ENCODE measurements at regions not wholly inside any gene's neighbourhood (a gene's known extent, or its start where the extent isn't known, plus 50 kb on each side); places are given as distances from the start of the nearest gene placed in this dataset.

DNA sequence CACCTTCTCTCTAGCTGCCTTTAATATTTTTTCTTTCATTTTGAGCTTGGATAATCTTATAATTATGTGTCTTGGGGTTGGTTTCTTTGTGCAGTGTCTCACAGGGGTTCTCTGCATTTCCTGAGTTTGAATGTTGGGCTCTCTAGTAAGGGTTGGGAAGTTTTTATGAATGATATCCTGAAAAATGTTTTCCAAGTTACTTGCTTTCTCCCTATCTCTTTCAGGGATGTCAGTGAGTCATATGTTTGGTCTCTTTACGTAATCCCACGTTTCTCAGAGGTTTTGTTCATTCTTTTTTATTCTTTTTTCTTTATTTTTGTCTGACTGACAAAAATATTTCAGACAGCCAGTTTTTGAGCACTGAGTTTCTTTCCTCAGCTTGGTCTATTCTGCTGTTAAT is 55.4 kb upstream of the CCDC190 start:
- FAIRE-seq = no peak
- TF ChIP-seq PAX5 (IDR thresholded peaks at IDR 0.05; ENCODE audit: insufficient read depth, low read length, severe bottlenecking) (no peak), TAF1 (IDR thresholded peaks at IDR 0.05; ENCODE audit: low read depth, low read length) (no peak), POLR2AphosphoS5 (IDR thresholded peaks at IDR 0.05; ENCODE audit: low read depth, low read length) (no peak)
- DNase-seq (ENCODE audit: insufficient read length, low spot score) = no peak

DNA sequence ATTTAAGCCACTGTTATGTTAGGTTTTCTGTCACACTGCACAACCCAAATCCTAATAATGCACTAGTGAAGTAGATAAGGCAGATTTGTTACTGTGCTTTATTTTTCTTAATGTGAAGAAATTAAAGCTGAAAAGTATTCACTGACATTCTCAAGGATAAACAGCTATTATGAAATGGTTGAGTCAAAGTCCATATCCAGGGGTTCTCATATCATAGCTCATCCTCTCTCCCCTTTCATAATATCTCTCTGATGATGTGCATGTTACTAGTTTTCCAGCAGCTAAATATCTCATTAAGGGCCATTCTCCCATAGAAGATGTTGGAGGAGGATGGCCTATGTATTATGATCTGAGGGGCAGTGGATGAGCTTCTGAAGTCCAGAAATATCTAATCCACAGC is 53.6 kb upstream of the CCDC190 start:
- no peak for FAIRE-seq

DNA sequence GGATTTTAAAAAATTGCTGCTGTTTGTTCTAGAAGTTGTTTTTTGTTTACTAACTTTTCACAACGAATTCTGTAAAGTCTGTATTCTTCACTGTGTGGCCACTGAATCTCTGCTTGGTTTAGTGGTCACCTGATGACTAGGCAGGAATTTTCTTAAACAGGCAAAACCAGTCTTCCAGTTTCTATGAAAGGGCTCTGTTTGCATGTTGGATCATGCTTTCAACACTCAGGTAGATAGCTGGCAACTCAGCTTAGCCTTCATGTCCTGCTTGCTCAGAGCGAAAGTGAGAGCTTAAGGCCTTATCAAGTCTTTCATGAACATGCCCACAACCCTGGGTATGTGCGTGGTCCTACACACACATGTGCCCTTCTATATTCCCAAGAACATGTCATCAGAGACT is 52.4 kb upstream of the CCDC190 start:
- TF ChIP-seq PAX5 (IDR thresholded peaks at IDR 0.05; ENCODE audit: insufficient read depth, low read length, severe bottlenecking) = no peak
- TF ChIP-seq SPI1 (IDR thresholded peaks at IDR 0.05; ENCODE audit: low read depth, low read length) = no peak
- TF ChIP-seq POLR2AphosphoS5 (IDR thresholded peaks at IDR 0.05; ENCODE audit: low read depth, low read length) = no peak
- DNase-seq (ENCODE audit: insufficient read length, low spot score) = no peak
- no peak for FAIRE-seq

More for the DNA sequence above, 53.6 kb upstream of the CCDC190 start:
- no peak for DNase-seq (ENCODE audit: insufficient read length, low spot score)
- TF ChIP-seq SPI1 (IDR thresholded peaks at IDR 0.05; ENCODE audit: low read depth, low read length) = no peak
- TF ChIP-seq POLR2A (IDR thresholded peaks at IDR 0.05; ENCODE audit: low read depth, low read length) = no peak
- TF ChIP-seq POU2F2 (IDR thresholded peaks at IDR 0.05; ENCODE audit: low read depth, low read length) = no peak
- no peak for TF ChIP-seq POLR2AphosphoS5 (IDR thresholded peaks at IDR 0.05; ENCODE audit: low read depth, low read length)
- no peak for TF ChIP-seq TAF1 (IDR thresholded peaks at IDR 0.05; ENCODE audit: low read depth, low read length)
- TF ChIP-seq PAX5 (IDR thresholded peaks at IDR 0.05; ENCODE audit: insufficient read depth, low read length, severe bottlenecking) = no peak

DNA sequence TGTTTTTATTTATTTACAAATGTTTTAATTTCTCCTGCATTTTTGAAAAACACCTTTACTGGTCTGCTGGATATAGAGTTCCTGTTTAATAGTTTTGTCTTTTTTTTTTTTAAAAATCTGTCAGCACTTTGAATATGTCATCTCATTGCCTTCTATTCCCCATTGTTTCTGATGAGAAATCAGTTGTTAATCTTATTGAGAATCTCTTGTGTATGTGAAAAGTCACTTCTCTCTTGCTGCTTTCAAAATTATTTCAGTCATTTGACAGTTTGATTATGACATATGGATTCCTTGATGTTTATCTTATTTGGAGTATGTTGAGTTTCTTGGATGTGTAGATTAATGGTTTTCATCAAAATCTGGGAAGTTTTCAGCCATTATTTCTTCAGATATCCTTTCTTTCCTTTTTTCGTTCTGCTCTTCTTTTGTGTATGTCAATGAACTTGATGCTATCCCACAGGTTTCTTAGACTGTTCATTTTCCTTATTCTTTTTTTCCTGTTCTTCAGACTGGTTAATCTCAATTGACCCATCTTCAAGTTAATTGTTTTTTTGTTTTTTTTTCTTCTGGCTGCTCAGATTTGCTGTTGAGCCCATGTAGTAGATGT is 51.2 kb upstream of the CCDC190 start:
- FAIRE-seq = no peak
- no peak for DNase-seq (ENCODE audit: insufficient read length, low spot score)
- no peak for TF ChIP-seq POLR2AphosphoS5 (IDR thresholded peaks at IDR 0.05; ENCODE audit: low read depth, low read length)
- no peak for TF ChIP-seq POU2F2 (IDR thresholded peaks at IDR 0.05; ENCODE audit: low read depth, low read length)
- TF ChIP-seq PAX5 (IDR thresholded peaks at IDR 0.05; ENCODE audit: insufficient read depth, low read length, severe bottlenecking) = no peak
- no peak for TF ChIP-seq POLR2A (IDR thresholded peaks at IDR 0.05; ENCODE audit: low read depth, low read length)
- no peak for TF ChIP-seq TAF1 (IDR thresholded peaks at IDR 0.05; ENCODE audit: low read depth, low read length)
- TF ChIP-seq SPI1 (IDR thresholded peaks at IDR 0.05; ENCODE audit: low read depth, low read length) = no peak
